Esophagus squamous epithelium (tissue), 5 donors: ENCODE measurements at regions not wholly inside any gene's neighbourhood (a gene's known extent, or its start where the extent isn't known, plus 50 kb on each side); places are given as distances from the start of the nearest gene placed in this dataset.

Source experiments
- DNase-seq: peaks from one replicate; lab custom pipeline; 2025; lab: John Stamatoyannopoulos, UW
- H3K27ac ChIP-seq, 4 donors: fragments of 200-600 bp; sonication (generic); one replicate each; pipeline ENCODE4 v1.5.1; 2016 to 2019; ENCODE audit warnings: mild to moderate bottlenecking in 1 of 4
- H3K27me3 ChIP-seq, 4 donors: fragments of 200-600 bp; sonication (generic); 1 replicate in 3 of 4; 2 replicates in 1 of 4; pipeline versions ENCODE4 v1.5.1 to v1.6.0; 2017 to 2021; ENCODE audit warnings: antibody characterized with exemption in 1 of 4
- H3K36me3 ChIP-seq, 3 donors: fragments of 200-600 bp; sonication (generic); one replicate each; pipeline ENCODE4 v1.5.1; 2016 to 2019
- H3K4me1 ChIP-seq, 3 donors: fragments of 200-600 bp; sonication (generic); one replicate each; pipeline ENCODE4 v1.5.1; 2017 to 2019
- H3K4me3 ChIP-seq, 4 donors: fragments of 200-600 bp; sonication (generic); 1 replicate in 3 of 4; 2 replicates in 1 of 4; pipeline ENCODE4 v1.5.1; 2016 to 2019; ENCODE audit warnings: mild to moderate bottlenecking in 2 of 4, moderate library complexity in 1 of 4
- H3K9me3 ChIP-seq, 3 donors: fragments of 200-600 bp; sonication (generic); one replicate each; pipeline ENCODE4 v1.5.1; 2016 to 2019
- POLR2A ChIP-seq, 4 donors: fragments of 450-650 bp; IDR thresholded peaks; one replicate each; pipeline ENCODE4 v1.6.1; 2017; ENCODE audit warnings: antibody characterized with exemption in 4 of 4, mild to moderate bottlenecking in 4 of 4, moderate library complexity in 3 of 4
- WGBS, 2 donors: methylation state at CpG; one replicate each; pipeline ENCODE4 v1.1.5; 2018; 5-methylcytosine and 5-hydroxymethylcytosine counted together
- intact Hi-C: fragments of 100-400 bp; cut with DNase I; formaldehyde crosslinking; loops from one replicate; pipeline ENCODE4 v1.15.0; 2022
- TF ChIP-seq, protein P1 (sequence below), 6 experiments: fragments of 450-650 bp in 4 of 6; fragments of 200-600 bp in 2 of 6; sonication (generic) in 2 of 6; IDR thresholded peaks; one replicate each; pipeline ENCODE4 v1.5.1; 2016 to 2019; ENCODE audit warnings: antibody characterized with exemption in 6 of 6, mild to moderate bottlenecking in 4 of 6, moderate library complexity in 4 of 6
- donor health status: DM: yes; HTN: yes; CAD: no.

DNA sequence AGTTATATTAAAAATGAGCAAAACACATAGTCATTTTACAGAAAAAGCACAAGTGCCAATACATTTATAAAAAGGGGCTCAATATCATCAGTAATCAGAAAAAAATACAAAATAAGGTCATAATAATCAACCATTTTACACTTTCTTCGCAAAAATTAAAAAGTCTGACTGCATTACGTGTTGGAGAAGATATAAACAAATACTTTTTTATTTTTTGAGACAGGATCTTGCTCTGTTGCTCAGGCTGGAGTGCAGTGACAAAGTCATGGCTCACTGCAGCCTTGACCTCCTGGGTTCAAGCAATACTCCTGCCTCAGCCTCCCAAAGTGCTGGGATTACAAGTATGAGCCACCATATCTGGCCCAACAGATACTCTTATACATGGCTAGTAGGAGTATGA lies 181.5 kb upstream of the DIO3 start:
- intact Hi-C loops: no loop called here
- Histone ChIP-seq H3K4me3 (no peak overlapping the region), H3K27ac (no peak overlapping the region), H3K4me1 (peaks cover 0 to under 1% (median 0%) of the 10 kb centered on the region in 3 donors), H3K27me3 (no peaks in the 10 kb centered on the region), H3K36me3 (no peaks in the 10 kb centered on the region), H3K9me3 (peaks cover 0 to 9% (median 5%) of the 10 kb centered on the region in 3 donors)
- TF ChIP-seq POLR2A (IDR thresholded peaks at IDR 0.05): no peak
- TF ChIP-seq, protein P1, sequence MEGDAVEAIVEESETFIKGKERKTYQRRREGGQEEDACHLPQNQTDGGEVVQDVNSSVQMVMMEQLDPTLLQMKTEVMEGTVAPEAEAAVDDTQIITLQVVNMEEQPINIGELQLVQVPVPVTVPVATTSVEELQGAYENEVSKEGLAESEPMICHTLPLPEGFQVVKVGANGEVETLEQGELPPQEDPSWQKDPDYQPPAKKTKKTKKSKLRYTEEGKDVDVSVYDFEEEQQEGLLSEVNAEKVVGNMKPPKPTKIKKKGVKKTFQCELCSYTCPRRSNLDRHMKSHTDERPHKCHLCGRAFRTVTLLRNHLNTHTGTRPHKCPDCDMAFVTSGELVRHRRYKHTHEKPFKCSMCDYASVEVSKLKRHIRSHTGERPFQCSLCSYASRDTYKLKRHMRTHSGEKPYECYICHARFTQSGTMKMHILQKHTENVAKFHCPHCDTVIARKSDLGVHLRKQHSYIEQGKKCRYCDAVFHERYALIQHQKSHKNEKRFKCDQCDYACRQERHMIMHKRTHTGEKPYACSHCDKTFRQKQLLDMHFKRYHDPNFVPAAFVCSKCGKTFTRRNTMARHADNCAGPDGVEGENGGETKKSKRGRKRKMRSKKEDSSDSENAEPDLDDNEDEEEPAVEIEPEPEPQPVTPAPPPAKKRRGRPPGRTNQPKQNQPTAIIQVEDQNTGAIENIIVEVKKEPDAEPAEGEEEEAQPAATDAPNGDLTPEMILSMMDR (IDR thresholded peaks at IDR 0.05): no peak
- DNase-seq: no peak
- WGBS, 2 donors: 30 to 54% methylated on average over 2 of the region's 2 CpGs

DNA sequence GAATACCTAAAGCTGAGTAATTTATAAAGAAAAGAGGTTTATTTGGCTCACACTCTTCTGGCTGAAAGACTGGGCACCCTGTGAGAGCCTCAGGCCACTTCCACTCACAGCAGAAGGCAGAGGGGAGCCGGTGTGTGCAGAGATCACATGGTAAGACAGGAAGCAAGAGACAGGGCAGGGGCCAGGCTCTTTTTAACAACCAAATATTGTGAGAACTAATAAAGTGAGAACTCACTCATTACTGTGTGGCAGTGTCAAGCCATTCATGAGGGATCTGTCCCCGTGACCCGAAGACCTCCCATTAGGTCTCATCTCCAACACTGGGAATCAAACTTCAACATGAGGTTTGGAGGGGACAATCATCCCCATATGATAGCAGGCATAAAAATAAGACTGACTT lies 180.8 kb upstream of the DIO3 start:
- Histone ChIP-seq H3K4me3 (no peak overlapping the region), H3K27me3 (no peaks in the 10 kb centered on the region), H3K27ac (no peak overlapping the region), H3K4me1 (no peaks in the 10 kb centered on the region), H3K9me3 (peaks cover 0 to 9% (median 5%) of the 10 kb centered on the region in 3 donors), H3K36me3 (no peaks in the 10 kb centered on the region)
- DNase-seq: no peak
- WGBS, 2 donors: 80 to 86% methylated on average over 3 of the region's 3 CpGs
- intact Hi-C loops: no loop called here
- TF ChIP-seq POLR2A (IDR thresholded peaks at IDR 0.05): no peak
- TF ChIP-seq, protein P1 (IDR thresholded peaks at IDR 0.05): no peak

DNA sequence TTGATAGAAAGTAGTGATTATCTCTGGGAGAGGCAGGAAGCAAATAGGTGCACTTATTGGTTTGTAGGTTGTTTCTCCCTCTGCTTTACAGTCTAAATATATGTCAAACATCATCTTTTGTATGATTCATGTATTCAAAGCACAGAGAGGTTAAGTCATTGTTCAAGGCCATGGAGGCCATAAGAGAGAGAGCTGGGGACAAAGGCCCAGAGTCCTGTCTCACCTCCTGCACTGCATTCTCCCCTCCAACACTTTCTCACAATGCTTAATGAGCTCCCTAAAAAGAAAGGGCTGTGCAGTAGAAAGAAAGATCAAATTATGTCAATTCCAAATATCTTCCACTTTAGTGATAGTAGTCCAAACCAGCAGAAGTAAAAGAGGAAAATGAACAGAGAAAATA lies 180.4 kb upstream of the DIO3 start:
- Histone ChIP-seq H3K27me3 (no peaks in the 10 kb centered on the region), H3K27ac (no peak overlapping the region), H3K36me3 (no peaks in the 10 kb centered on the region), H3K4me1 (no peaks in the 10 kb centered on the region), H3K4me3 (no peak overlapping the region), H3K9me3 (peaks cover 0 to 9% (median 5%) of the 10 kb centered on the region in 3 donors)
- intact Hi-C loops: no loop called here
- TF ChIP-seq, protein P1 (IDR thresholded peaks at IDR 0.05): no peak
- TF ChIP-seq POLR2A (IDR thresholded peaks at IDR 0.05): no peak
- no peak for DNase-seq

DNA sequence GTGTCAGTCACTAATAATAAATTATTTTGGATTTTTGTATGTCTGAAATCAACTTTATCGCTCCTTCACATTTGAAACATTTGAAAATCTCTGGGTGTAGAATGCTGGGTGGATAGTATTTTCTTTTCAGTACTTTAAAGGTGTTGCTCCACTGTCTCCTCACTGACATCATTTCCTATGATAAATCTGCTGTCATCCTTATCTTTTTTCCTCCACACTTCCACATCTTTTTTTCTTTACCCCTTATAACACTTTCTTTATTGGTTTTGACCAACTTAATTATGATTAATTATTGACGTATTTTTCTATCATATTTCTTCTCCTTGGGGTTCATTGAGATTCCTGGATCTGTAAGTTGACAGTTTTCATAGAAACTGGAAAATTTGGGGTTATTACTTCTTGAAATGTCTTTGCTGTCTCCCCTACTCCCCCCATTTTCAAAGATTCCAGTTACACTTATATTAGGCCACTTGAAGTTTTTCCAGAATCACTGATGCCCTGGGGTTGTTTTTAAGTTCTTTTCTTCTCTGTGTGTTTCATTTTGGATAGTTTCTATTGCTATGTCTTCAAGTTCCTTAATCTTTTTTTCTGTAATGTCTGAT lies 177.5 kb upstream of the DIO3 start:
- no peak for DNase-seq
- peaks cover 0 to 9% (median 5%) of the 10 kb centered on the region in 3 donors for H3K9me3 ChIP-seq
- H3K4me1 ChIP-seq: no peaks in the 10 kb centered on the region
- WGBS, 2 donors: 87 to 89% methylated on average over 2 of the region's 2 CpGs
- H3K36me3 ChIP-seq: no peaks in the 10 kb centered on the region
- H3K4me3 ChIP-seq: no peak overlapping the region
- no peaks in the 10 kb centered on the region for H3K27me3 ChIP-seq
- TF ChIP-seq, protein P1 (IDR thresholded peaks at IDR 0.05): no peak
- TF ChIP-seq POLR2A (IDR thresholded peaks at IDR 0.05): no peak
- intact Hi-C loops: no loop called here
- no peak overlapping the region for H3K27ac ChIP-seq

DNA sequence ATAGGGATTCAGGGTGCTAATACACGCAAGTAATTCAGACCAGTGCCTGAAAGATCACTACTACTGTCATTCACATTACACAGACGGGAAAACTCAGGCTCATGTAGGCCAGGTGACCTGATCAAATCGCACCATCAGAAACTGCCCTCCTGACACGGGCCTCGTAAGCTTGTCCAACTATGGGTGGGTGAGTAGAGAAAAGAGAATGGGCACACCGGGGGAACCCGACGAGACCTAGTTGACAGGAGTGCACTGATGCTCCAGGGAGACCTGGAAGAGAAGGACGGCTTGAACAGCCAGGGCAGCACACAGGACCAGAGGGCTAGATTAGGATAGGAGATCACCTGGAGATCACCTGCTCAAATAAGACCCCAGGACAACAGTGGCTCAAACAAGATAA lies 166.9 kb upstream of the DIO3 start:
- Histone ChIP-seq H3K36me3 (no peaks in the 10 kb centered on the region), H3K4me3 (no peak overlapping the region), H3K27me3 (no peaks in the 10 kb centered on the region), H3K4me1 (no peaks in the 10 kb centered on the region), H3K27ac (no peak overlapping the region), H3K9me3 (peaks cover 0 to 4% (median 0%) of the 10 kb centered on the region in 3 donors)
- 81 to 85% methylated on average over 8 to 9 of the region's 9 CpGs for WGBS, 2 donors
- DNase-seq: no peak
- intact Hi-C loops: no loop called here
- no peak for TF ChIP-seq POLR2A (IDR thresholded peaks at IDR 0.05)
- TF ChIP-seq, protein P1 (IDR thresholded peaks at IDR 0.05): no peak
